CD14-positive monocyte (primary cell): ENCODE measurements at regions not wholly inside any gene's neighbourhood (a gene's known extent, or its start where the extent isn't known, plus 50 kb on each side); places are given as distances from the start of the nearest gene placed in this dataset.

Experiments used
- DNase-seq, 3 donors: peaks; one replicate each; pipeline ENCODE4 v3.0.0-alpha.2; 2011 to 2022
- H2AFZ ChIP-seq: 2 replicates; pipeline ENCODE4 v1.6.0; 2012; ENCODE audit warnings: mild to moderate bottlenecking, low read depth, low read length, inconsistent platforms; ENCODE audit not compliant: insufficient read depth, poor library complexity, severe bottlenecking
- H3K27ac ChIP-seq, 2 donors: 1 replicate in 1 of 2; 2 replicates in 1 of 2; pipeline ENCODE4 v1.5.1; 2012 to 2013; ENCODE audit warnings: low read length in 2 of 2, control low read depth in 1 of 2, inconsistent platforms in 1 of 2, low read depth in 1 of 2, mild to moderate bottlenecking in 1 of 2
- H3K27me3 ChIP-seq, 2 donors: one replicate each; pipeline versions ENCODE4 v1.6.0 to v1.6.1; 2011 to 2013; ENCODE audit warnings: low read length in 2 of 2; ENCODE audit not compliant: control insufficient read depth in 2 of 2, insufficient read depth in 2 of 2
- H3K36me3 ChIP-seq, 2 donors: replicated peaks in 1 of 2; 1 replicate in 1 of 2; 2 replicates in 1 of 2; pipeline versions ENCODE4 v1.5.1 to v1.6.1; 2012 to 2013; ENCODE audit warnings: low read length in 2 of 2, control low read depth in 1 of 2, inconsistent platforms in 1 of 2, mild to moderate bottlenecking in 1 of 2; ENCODE audit not compliant: insufficient read depth in 2 of 2, control insufficient read depth in 1 of 2
- H3K4me1 ChIP-seq, 2 donors: 1 replicate in 1 of 2; 2 replicates in 1 of 2; pipeline versions ENCODE4 v1.5.1 to v1.6.1; 2012 to 2013; ENCODE audit warnings: low read length in 2 of 2, control low read depth in 1 of 2, inconsistent platforms in 1 of 2, mild to moderate bottlenecking in 1 of 2, moderate library complexity in 1 of 2; ENCODE audit not compliant: insufficient read depth in 2 of 2, control insufficient read depth in 1 of 2
- H3K4me2 ChIP-seq: replicated peaks from 2 replicates; pipeline ENCODE3; 2012; ENCODE audit warnings: low read length, moderate library complexity, mild to moderate bottlenecking; ENCODE audit not compliant: poor library complexity, severe bottlenecking; ENCODE audit errors: extremely low read depth
- H3K4me3 ChIP-seq, 3 experiments: fragments of 200-600 bp in 1 of 3; sonication (generic) in 1 of 3; replicated peaks in 1 of 3; 1 replicate in 2 of 3; 2 replicates in 1 of 3; pipeline ENCODE4 v1.5.1; 2011 to 2013; ENCODE audit warnings: low read length in 3 of 3, mild to moderate bottlenecking in 3 of 3, control low read depth in 2 of 3, low read depth in 2 of 3, inconsistent platforms in 1 of 3, moderate library complexity in 1 of 3
- H3K79me2 ChIP-seq: 2 replicates; pipeline ENCODE4 v1.6.0; 2012; ENCODE audit warnings: mild to moderate bottlenecking, control low read depth, inconsistent platforms, low read length, moderate library complexity; ENCODE audit not compliant: insufficient read depth
- H3K9ac ChIP-seq: 2 replicates; pipeline ENCODE4 v1.6.0; 2017; ENCODE audit warnings: low read length, mild to moderate bottlenecking; ENCODE audit not compliant: insufficient read depth, poor library complexity, severe bottlenecking
- H3K9me3 ChIP-seq, 2 donors: replicated peaks in 1 of 2; 1 replicate in 1 of 2; 2 replicates in 1 of 2; pipeline versions ENCODE4 v1.5.1 to v1.6.1; 2012 to 2013; ENCODE audit warnings: low read length in 2 of 2, control low read depth in 1 of 2; ENCODE audit not compliant: control insufficient read depth in 1 of 2, insufficient read depth in 1 of 2
- H4K20me1 ChIP-seq: 2 replicates; pipeline ENCODE4 v1.6.0; 2012; ENCODE audit warnings: mild to moderate bottlenecking, low read length, control low read depth, moderate library complexity; ENCODE audit not compliant: insufficient read depth
- H3K27ac Mint-ChIP-seq, 7 donors: one replicate each; pipeline ENCODE4 v1.8.0; 2020; ENCODE audit warnings: mild to moderate bottlenecking in 7 of 7, mixed read lengths in 7 of 7, moderate library complexity in 6 of 7, inconsistent platforms in 2 of 7
- H3K27me3 Mint-ChIP-seq, 3 donors: one replicate each; pipeline ENCODE4 v1.8.0; 2021 to 2022; ENCODE audit warnings: low read depth in 3 of 3, mild to moderate bottlenecking in 3 of 3, mixed read lengths in 3 of 3, moderate library complexity in 3 of 3, inconsistent platforms in 1 of 3
- H3K36me3 Mint-ChIP-seq, 2 donors: one replicate each; pipeline ENCODE4 v1.8.0; 2020; ENCODE audit warnings: mixed read lengths in 2 of 2, inconsistent platforms in 1 of 2, mild to moderate bottlenecking in 1 of 2
- H3K4me1 Mint-ChIP-seq: one replicate; pipeline ENCODE4 v1.8.0; 2020; ENCODE audit warnings: mild to moderate bottlenecking, mixed read lengths
- H3K4me3 Mint-ChIP-seq, 2 donors: one replicate each; pipeline ENCODE4 v1.8.0; 2020; ENCODE audit warnings: mild to moderate bottlenecking in 2 of 2, mixed read lengths in 2 of 2, moderate library complexity in 1 of 2
- H3K9me3 Mint-ChIP-seq, 7 donors: one replicate each; pipeline ENCODE4 v1.8.0; 2020 to 2022; ENCODE audit warnings: mixed read lengths in 7 of 7, mild to moderate bottlenecking in 6 of 7, moderate library complexity in 6 of 7, inconsistent platforms in 2 of 7
- CTCF ChIP-seq: fragments of 200-600 bp; IDR thresholded peaks from one replicate; pipeline ENCODE4 v1.8.0; 2022; ENCODE audit warnings: antibody characterized with exemption, mild to moderate bottlenecking
- WGBS: methylation state at CpG from one replicate; pipeline ENCODE4 v1.1.5; 2013; ENCODE audit warnings: missing lambda C conversion rate; ENCODE audit not compliant: insufficient coverage; 5-methylcytosine and 5-hydroxymethylcytosine counted together
- intact Hi-C, 2 donors: fragments of 100-400 bp; cut with micrococcal nuclease; formaldehyde crosslinking; loops; one replicate each; pipeline versions ENCODE4 v1.15.0 to v1.15.1; 2023

DNA sequence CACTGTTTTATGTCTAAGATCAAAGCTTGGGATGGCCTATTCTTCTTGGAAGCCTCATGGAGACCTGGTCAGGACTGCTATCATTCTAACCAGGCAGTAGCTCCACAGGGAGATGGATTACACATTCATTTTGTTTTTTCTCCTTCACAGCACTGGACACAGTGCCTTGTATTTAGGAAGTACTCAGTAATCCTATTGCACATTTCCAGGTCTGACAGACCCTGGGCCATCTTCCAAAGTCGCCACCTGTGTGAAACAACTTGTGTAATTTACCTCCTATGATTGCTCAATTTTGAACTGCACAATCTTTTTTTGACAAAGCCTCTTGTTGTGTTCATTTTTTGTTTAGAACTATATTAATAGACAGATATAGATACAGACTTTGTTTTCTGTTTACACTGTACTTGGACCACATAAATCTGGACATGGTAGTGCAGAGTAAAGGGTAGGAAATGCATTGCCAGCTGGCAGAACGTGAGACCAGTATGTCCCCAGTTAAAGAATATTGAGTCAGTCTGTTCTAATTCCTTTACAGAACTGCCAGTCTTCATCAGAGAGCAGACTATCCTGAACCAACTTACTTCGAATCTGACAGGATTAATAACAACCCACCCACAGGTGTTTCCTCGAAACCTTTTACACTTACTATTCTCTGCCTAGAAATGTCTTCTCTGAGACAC lies 277.8 kb upstream of the CYRIA start:
- no peaks in the 10 kb centered on the region for H3K36me3 Mint-ChIP-seq
- H3K4me3 Mint-ChIP-seq, result no peak overlapping the region
- WGBS, result 90% methylated on average over 3 of the region's 4 CpGs

GRCh38 chr2:16940214-16940613 lies 274.6 kb upstream of the CYRIA start:
- intact Hi-C loops, result no loop called here
- Mint-ChIP-seq H3K36me3 (no peaks in the 10 kb centered on the region), H3K9me3 (peaks cover 0 to 6% (median 0%) of the 10 kb centered on the region in 7 donors), H3K27ac (no peak overlapping the region), H3K4me3 (no peak overlapping the region), H3K4me1 (no peaks in the 10 kb centered on the region), H3K27me3 (no peaks in the 10 kb centered on the region)
- no peak overlapping the region for H3K4me2 ChIP-seq
- no peaks in the 10 kb centered on the region for H4K20me1 ChIP-seq
- H3K4me3 ChIP-seq, result no peak overlapping the region
- H3K9ac ChIP-seq, result no peak overlapping the region
- WGBS, result no CpG with 5 or more reads among the region's 1 CpG
- H3K9me3 ChIP-seq, result no peaks in the 10 kb centered on the region
- H3K27ac ChIP-seq, result no peak overlapping the region
- TF ChIP-seq CTCF, result no peak
- H3K36me3 ChIP-seq, result no peaks in the 10 kb centered on the region
- no peaks in the 10 kb centered on the region for H3K79me2 ChIP-seq
- no peaks in the 10 kb centered on the region for H3K4me1 ChIP-seq
- H3K27me3 ChIP-seq, result no peaks in the 10 kb centered on the region
- no peak overlapping the region for H2AFZ ChIP-seq
- no peak for DNase-seq

More for the DNA sequence above, 277.8 kb upstream of the CYRIA start:
- no peak overlapping the region for H3K27ac Mint-ChIP-seq
- H3K4me1 Mint-ChIP-seq, result no peaks in the 10 kb centered on the region
- H3K27me3 ChIP-seq, result no peaks in the 10 kb centered on the region
- H3K4me2 ChIP-seq, result no peak overlapping the region
- no peaks in the 10 kb centered on the region for H3K79me2 ChIP-seq
- no peaks in the 10 kb centered on the region for H3K9me3 ChIP-seq
- no peak overlapping the region for H3K9ac ChIP-seq
- H3K4me3 ChIP-seq, result no peak overlapping the region
- no peaks in the 10 kb centered on the region for H3K4me1 ChIP-seq
- no peaks in the 10 kb centered on the region for H3K27me3 Mint-ChIP-seq
- intact Hi-C loops, result no loop called here
- peaks cover 0 to 9% (median 0%) of the 10 kb centered on the region in 7 donors for H3K9me3 Mint-ChIP-seq
- no peak for TF ChIP-seq CTCF
- DNase-seq, result no peak
- no peak overlapping the region for H3K27ac ChIP-seq
- no peaks in the 10 kb centered on the region for H3K36me3 ChIP-seq
- H4K20me1 ChIP-seq, result no peaks in the 10 kb centered on the region
- H2AFZ ChIP-seq, result no peak overlapping the region
